Activated CD4-positive, alpha-beta T cell treated with anti-CD3 and anti-CD28 coated beads, Interleukin-2, amount 50 U/mL, for 24 hours (primary cell): ENCODE measurements at regions not wholly inside any gene's neighbourhood (a gene's known extent, or its start where the extent isn't known, plus 50 kb on each side); places are given as distances from the start of the nearest gene placed in this dataset.
"Not testable (repeated sequence)": the region's sequence is repeated elsewhere in the genome, so short reads cannot be mapped to it uniquely, and the experiment has no call there.

Experiments used
- DNase-seq, 2 donors: peaks; one replicate each; pipeline ENCODE4 v3.0.0-alpha.2; 2020; ENCODE audit warnings: low read depth in 1 of 2, low spot score in 1 of 2

DNA sequence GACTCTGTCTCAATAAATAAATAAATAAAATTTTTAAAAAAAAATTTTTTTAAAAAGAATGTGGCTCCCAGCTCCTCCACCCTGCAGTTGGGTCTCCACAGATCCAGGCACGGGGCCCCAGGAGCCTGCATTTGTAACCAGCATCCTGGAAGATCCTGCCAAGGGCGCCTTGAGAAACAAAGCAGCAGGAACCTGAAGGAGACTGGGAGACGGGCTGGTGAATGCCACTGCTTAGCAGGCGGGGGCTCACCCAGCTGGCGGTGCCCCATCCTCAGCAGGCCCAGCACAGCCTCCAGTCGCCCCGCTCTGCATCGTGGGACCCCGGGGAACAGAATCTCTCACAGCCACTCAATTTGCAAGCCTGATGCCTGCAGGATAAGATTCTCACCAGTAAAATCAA, 187.5 kb upstream of the SALL3 start:
- DNase-seq = no peak

GRCh38 chr18:78792736-78793135, 186.9 kb upstream of the SALL3 start:
- no peak for DNase-seq

DNA sequence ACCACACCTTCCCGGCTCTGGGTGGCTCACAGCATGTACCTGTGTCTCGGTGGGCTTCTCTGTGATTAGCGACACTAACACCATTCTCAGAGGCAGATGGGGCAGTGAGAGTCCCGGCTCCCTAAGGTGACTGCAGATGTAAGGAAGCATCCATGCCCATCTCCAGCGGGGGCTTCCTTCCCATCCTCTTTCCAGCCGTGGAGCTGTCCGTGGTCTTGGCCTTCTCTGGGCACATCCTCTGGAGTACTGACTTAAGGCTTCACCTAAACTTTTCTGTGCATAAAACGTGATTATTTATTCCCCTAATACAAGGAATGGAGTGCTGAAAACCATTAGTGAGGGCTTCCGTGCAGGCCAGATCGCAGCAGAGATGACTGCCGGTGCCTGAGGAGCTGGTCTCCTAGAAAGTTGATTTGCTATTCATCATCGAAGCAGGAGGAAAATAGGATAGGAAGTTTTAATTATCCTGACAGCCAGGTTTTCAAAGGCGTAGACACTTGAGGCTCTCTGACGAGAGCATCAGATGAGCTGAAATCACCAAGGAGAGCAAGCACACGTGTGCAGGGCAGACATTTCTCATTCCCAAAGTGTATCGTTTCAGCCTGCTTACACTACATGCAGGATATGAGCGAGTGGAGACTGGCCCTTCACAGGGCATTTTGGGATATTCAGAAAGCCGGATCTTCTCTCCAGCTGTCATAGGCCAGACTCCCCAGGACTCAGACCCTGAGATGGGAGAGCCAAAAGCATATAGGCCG, 186.1 kb upstream of the SALL3 start:
- no peak for DNase-seq

GRCh38 chr18:78794071-78794430, 185.6 kb upstream of the SALL3 start:
- DNase-seq = no peak

DNA sequence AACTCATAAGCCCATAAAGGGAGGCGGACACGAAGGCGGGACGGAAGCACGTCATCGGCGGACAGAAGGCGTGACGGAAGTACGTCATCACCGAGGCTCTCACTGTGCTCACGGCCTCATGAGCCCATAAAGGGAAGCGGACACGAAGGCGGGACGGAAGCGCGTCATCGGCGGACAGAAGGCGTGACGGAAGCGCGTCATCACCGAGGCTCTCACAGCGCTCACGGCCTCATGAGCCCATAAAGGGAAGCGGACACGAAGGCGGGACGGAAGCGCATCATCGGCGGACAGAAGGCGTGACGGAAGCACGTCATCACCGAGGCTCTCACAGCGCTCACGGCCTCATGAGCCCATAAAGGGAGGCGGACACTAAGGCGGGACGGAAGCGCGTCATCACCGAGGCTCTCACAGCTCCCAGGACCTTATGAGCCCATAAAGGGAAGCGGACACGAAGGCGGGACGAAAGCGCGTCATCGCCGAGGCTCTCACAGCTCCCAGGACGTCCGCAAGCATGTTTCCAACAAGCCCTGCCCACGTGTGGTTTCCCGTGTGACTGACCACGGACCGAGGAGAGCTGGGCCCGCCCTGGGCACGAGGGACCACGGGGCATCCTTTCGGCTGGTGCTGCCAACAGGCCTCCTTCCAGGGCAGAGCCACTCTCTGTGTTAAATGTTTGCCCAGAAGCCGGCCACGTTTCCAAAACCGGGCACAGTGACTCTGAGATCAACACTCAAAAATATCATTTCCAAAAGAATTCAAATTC, 182.7 kb upstream of the SALL3 start:
- DNase-seq = no peak

DNA sequence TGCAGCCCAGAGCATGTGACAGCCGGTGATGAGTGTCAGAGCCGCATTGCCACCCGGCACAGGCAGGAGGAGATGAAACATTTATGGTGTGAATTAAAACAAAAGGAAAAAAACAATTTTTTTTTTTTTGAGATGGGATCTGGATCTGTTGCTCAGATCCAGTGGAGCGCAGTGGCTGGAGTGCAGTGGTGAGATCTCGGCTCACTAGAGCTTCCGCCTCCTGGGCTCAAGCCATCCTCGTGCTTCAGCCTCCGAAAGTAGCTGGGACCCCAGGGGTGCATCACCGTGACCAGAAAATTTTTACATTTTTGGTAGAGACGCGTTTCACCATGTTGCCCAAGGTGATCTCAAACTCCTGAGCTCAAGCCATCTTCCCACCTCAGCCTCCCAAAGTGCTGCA, 182.1 kb upstream of the SALL3 start:
- DNase-seq = no peak

DNA sequence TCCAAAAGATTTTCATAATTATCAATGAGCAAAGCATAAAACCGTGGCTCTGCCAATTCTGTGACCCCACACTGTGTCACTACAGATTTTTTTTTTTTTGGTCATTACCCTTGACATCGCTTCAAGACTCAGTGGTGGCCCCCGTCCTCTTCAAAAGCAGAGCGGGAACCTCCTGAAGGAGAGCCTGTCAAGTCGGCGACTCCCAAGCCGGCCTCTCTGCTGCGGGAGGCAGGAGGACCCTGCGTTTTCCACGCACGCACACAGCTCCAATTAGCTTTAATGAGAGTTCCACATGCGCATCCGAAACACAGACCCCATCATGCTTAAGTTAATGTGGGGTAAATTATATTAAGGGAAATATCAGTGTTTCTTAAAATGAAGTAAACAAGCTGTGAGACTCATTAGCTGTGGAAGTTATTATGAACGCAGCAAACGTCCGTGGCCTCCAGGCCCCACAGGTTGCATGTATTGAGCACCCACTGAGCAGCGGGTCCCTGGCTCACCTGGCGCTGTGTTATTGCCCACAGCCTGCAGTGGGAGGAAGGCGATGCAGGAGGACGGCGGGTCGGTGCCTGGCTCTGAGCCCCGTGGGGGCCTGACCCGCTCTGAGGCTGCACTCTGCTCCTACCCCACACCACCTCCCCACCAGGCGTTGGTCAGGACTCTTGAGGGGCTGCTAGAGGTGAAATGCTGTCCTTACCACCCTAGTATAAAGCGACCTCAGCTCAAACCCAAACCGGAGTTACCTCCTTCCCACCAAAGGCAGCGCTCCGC, 181.0 kb upstream of the SALL3 start:
- DNase-seq = no peak

- DNase-seq = no peak
Measured at GRCh38 chr18:78799382-78800089, 180.1 kb upstream of the SALL3 start.

GRCh38 chr18:78800102-78800851, 179.3 kb upstream of the SALL3 start:
- not testable (repeated sequence) for DNase-seq

DNA sequence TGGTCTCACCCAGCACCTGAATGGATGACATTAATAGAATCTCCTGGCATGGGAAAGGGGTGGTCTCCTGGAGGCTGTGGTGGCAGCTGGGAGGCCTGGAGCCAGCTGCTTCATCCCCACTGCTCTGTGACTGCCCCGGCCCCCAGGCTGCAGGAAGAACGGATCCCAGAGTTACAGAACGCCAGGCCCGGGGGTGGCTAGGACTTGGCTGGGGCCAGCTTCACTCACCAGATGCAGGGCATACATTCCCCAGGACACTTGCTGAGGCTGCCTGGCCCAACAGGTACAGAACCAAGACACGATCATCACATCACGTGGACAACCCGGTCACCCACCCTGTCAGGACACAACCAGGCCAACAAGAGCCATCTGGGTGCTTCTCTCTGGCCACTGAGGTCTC, 178.6 kb upstream of the SALL3 start:
- no peak for DNase-seq

DNA sequence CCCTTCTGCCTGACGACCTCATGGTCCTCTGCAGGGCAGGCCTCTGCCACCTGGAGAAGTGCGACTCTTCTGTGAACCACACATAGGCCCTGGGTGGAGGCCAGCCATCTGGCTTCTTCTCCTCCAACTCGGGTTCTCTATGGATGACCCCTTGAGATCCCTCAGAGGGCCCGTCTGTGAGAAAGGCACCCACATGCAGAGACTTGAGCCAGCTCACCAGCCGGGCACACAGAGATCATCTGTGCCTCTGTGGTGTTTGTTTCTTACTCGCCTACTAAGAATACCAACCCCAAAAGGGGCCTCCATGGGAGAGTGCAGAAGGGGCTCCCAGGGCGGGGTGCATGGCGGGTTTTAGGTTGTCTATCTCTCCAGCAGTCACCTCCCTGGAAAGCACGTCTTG, 176.5 kb upstream of the SALL3 start:
- DNase-seq = no peak

GRCh38 chr18:78804206-78805030, 175.2 kb upstream of the SALL3 start:
- DNase-seq = no peak

GRCh38 chr18:78805840-78806239, 173.8 kb upstream of the SALL3 start:
- no peak for DNase-seq

DNA sequence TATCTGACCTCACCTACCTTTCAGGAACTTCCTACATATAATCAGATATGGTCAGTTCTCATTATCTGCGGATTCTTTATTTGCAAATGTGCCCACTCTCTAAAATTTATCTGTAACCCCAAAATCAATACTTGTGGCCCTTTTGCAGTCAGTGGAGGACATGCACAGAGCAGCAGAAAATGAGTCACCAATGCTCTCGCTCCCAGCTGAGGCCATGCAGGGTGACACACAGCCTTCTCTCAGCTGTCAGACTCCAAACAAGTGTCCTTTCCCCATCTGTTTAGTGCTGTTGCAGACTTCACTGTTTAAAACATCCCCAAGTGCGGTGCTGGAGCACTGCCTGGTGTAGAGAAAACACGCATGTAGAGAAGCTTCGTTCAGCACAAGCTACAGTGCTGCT, 171.9 kb upstream of the SALL3 start:
- DNase-seq = no peak

DNA sequence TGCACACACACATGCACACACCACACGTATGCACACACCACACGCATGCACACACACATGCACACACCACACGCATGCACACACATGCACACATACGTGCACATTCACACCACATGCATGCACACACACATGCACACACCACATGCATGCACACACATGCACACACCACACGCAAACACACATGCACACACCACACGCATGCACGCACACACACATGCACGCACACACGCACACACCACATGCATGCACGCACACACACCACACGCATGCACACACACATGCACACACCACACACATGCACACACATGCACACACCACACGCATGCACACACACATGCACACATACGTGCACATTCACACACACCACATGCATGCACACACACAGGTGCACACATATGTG, 169.8 kb upstream of the SALL3 start:
- DNase-seq = no peak

DNA sequence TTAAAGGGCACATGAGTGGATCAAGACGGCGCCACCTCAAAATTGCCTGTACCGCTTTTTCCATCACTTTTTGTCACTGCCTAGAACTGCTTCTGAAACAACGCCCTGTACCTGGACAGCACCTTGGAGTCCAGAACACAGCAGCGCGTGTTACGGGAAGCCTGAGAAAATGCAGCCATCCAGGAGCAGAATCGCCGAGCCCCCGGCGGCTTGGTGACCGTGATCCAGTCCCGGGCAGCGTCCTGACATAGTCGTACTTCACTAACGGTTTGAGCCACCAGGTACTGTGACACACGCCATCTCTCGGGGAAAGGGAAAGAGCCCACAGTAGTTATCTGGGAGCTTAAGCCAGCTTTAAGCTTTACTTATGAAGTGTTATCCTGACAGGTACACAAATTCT, 168.9 kb upstream of the SALL3 start:
- DNase-seq = no peak

DNA sequence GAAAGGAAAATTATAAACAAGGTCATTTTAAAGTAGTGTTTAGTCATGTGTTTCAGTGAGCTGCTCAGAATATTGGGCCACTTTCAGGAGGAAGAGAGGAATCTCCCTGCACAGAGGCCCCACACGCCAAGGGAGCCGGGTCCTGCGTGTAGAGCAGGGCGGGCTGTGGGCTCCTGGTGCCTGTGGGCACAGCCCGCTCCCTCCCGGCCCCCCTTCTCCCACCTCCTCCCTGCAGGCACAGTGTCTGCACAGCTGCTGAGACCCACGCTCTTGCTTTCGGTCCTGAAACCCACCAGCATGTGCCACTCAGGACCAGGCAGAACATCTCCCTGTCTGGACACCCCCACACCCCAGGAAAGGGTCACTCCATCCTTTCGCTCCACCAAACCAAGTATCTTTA, 167.6 kb upstream of the SALL3 start:
- no peak for DNase-seq

- DNase-seq = no peak
Measured at GRCh38 chr18:78813156-78813555, 166.5 kb upstream of the SALL3 start.

DNA sequence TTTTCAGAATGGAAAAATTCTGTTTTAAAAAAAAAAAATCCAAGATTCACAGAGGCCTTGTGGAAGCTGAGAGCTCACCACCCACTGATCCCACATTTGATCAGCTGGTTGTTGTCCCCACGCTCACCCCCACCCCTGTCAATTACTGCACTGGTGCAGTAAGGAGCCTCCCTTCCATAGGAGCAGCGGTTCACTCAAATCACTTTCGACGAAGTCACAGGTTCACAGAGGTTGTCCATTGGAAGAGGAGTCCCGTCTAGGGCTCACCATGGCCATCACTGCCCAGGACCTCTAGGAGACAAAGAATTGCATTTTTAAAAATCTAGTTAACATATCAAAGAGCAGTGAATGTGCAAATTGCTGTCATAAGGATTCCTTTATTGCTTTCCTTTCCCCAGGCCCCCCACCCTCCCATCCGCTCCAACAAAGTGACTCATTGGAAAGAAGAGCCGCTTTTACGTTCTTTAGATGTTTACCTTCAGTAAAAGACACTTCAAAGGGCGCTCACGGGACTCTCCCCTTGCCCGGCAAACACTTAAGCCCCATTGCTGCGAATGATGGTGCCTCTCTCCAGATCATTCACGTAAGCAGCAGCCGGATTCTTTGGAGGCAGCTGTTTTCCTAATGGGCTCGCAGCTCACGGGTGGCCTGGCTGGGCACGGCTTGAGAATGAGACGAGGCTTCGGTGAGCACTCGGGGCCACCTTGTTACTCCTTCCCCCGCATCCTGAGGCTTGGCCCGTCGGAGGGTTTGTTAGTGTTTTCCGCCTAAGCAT, 165.5 kb upstream of the SALL3 start:
- no peak for DNase-seq
